ENCODE measurements at regions not wholly inside any gene's neighbourhood (a gene's known extent, or its start where the extent isn't known, plus 50 kb on each side); places are given as distances from the start of the nearest gene placed in this dataset.
A peak's percentile ranks its signal among the peaks of the same experiment; 100 is the strongest.

GRCh38 chr17:53270936-53271335 is 551.8 kb upstream of the KIF2B start:
- no peaks in the 10 kb centered on the region for H3K27me3 ChIP-seq (ENCODE audit: control insufficient read depth, insufficient read depth, low read length)
- DNase-seq (peak in 1 of 5 donors; percentile 1), FAIRE-seq (no peak)
- H3K4me3 ChIP-seq (ENCODE audit: low read length in 3 of 3) = no peak overlapping the region
- H3K4me1 ChIP-seq (ENCODE audit: control insufficient read depth in 2 of 3, insufficient read depth in 2 of 3, low read depth in 1 of 3, low read length in 3 of 3) = no peaks in the 10 kb centered on the region
- no peak overlapping the region for H3K27ac ChIP-seq (ENCODE audit: low read depth in 2 of 2, low read length in 2 of 2)
- H3K9me3 ChIP-seq (ENCODE audit: control insufficient read depth in 2 of 3, insufficient read depth in 1 of 3, low read length in 3 of 3) = no peaks in the 10 kb centered on the region
- H3K9ac ChIP-seq (ENCODE audit: low read length in 3 of 3) = no peak overlapping the region
- no peaks in the 10 kb centered on the region for H3K36me3 ChIP-seq (ENCODE audit: control insufficient read depth in 2 of 3, insufficient read depth in 3 of 3, low read length in 3 of 3)
- intact Hi-C loops (cut with DNase I) = no loop called here
- TF ChIP-seq, protein P1, sequence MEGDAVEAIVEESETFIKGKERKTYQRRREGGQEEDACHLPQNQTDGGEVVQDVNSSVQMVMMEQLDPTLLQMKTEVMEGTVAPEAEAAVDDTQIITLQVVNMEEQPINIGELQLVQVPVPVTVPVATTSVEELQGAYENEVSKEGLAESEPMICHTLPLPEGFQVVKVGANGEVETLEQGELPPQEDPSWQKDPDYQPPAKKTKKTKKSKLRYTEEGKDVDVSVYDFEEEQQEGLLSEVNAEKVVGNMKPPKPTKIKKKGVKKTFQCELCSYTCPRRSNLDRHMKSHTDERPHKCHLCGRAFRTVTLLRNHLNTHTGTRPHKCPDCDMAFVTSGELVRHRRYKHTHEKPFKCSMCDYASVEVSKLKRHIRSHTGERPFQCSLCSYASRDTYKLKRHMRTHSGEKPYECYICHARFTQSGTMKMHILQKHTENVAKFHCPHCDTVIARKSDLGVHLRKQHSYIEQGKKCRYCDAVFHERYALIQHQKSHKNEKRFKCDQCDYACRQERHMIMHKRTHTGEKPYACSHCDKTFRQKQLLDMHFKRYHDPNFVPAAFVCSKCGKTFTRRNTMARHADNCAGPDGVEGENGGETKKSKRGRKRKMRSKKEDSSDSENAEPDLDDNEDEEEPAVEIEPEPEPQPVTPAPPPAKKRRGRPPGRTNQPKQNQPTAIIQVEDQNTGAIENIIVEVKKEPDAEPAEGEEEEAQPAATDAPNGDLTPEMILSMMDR (IDR thresholded peaks at IDR 0.05; ENCODE audit: borderline replicate concordance, extremely low read depth, insufficient read depth) = no peak

GRCh38 chr17:53264730-53265129 is 558.0 kb upstream of the KIF2B start:
- H3K36me3 ChIP-seq (ENCODE audit: control insufficient read depth in 2 of 3, insufficient read depth in 3 of 3, low read length in 3 of 3) = no peaks in the 10 kb centered on the region
- no peak overlapping the region for H3K9ac ChIP-seq (ENCODE audit: low read length in 3 of 3)
- DNase-seq = no peak
- H3K4me3 ChIP-seq (ENCODE audit: low read length in 3 of 3) = no peak overlapping the region
- no peak for FAIRE-seq
- no peaks in the 10 kb centered on the region for H3K27me3 ChIP-seq (ENCODE audit: control insufficient read depth, insufficient read depth, low read length)
- intact Hi-C loops (cut with DNase I) = no loop called here
- H3K4me1 ChIP-seq (ENCODE audit: control insufficient read depth in 2 of 3, insufficient read depth in 2 of 3, low read depth in 1 of 3, low read length in 3 of 3) = no peaks in the 10 kb centered on the region
- no peaks in the 10 kb centered on the region for H3K9me3 ChIP-seq (ENCODE audit: control insufficient read depth in 2 of 3, insufficient read depth in 1 of 3, low read length in 3 of 3)
- TF ChIP-seq, protein P1 (IDR thresholded peaks at IDR 0.05; ENCODE audit: borderline replicate concordance, extremely low read depth, insufficient read depth) = no peak
- no peak overlapping the region for H3K27ac ChIP-seq (ENCODE audit: low read depth in 2 of 2, low read length in 2 of 2)

DNA sequence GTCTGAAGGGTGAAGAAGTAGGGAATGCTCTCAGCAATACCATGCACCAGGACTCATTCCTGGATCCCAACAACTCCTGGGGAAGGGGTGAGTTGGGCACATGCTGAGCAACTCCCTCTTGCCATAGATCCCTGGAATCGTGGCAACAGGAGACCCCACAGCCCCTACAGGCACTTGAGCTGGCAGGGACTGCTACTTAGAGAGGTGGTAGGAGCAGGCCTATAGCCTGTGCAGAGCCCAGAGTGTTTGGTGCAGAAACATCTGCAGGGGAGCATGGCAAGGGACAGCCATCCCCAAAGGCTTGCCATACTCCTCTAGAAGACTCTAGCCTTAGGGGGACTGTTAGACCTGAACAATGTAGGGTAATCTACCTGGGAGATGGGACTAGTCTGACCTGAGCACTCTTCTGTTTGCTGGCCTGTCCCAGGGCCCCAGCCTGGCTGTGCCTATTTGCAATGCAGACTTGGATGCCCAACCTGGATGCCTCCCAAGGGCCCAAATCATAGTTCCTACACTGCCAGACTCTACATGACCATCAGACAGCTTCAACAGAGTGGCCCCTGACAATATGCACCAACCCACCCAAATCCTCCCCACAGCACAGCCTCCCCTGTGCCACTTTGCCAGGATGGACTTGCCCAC is 568.6 kb upstream of the KIF2B start:
- Histone ChIP-seq H3K27ac (ENCODE audit: low read depth in 2 of 2, low read length in 2 of 2) (no peak overlapping the region), H3K36me3 (ENCODE audit: control insufficient read depth in 2 of 3, insufficient read depth in 3 of 3, low read length in 3 of 3) (no peaks in the 10 kb centered on the region), H3K27me3 (ENCODE audit: control insufficient read depth, insufficient read depth, low read length) (no peaks in the 10 kb centered on the region), H3K9me3 (ENCODE audit: control insufficient read depth in 2 of 3, insufficient read depth in 1 of 3, low read length in 3 of 3) (peaks cover 0 to 11% (median 0%) of the 10 kb centered on the region in 3 donors), H3K9ac (ENCODE audit: low read length in 3 of 3) (no peak overlapping the region), H3K4me1 (ENCODE audit: control insufficient read depth in 2 of 3, insufficient read depth in 2 of 3, low read depth in 1 of 3, low read length in 3 of 3) (no peaks in the 10 kb centered on the region), H3K4me3 (ENCODE audit: low read length in 3 of 3) (no peak overlapping the region)
- TF ChIP-seq, protein P1 (IDR thresholded peaks at IDR 0.05; ENCODE audit: borderline replicate concordance, extremely low read depth, insufficient read depth) = no peak
- intact Hi-C loops (cut with DNase I) = no loop called here
- no peak for FAIRE-seq
- peak in 1 of 5 donors; percentile 29 for DNase-seq

DNA sequence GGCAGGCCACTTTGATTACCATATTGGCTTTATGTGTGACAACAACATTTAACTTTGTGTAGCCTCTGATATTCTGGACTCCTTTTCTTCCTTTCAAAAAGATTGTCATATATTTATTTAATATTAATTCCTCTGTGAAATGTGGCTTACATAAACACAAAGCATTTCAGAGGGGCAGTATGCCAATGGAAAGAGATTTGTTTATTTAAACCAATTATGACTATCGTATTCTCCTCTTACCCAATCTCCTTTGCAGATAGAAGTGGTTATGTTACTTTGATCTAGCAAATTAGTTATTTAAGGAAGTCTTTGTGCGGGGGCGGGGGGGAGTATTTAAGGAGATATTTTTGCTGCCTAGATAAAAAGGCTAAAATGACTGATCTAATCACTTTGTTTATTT is 573.7 kb upstream of the KIF2B start:
- Histone ChIP-seq H3K9me3 (ENCODE audit: control insufficient read depth in 2 of 3, insufficient read depth in 1 of 3, low read length in 3 of 3) (no peaks in the 10 kb centered on the region), H3K4me3 (ENCODE audit: low read length in 3 of 3) (no peak overlapping the region), H3K9ac (ENCODE audit: low read length in 3 of 3) (no peak overlapping the region), H3K27me3 (ENCODE audit: control insufficient read depth, insufficient read depth, low read length) (no peaks in the 10 kb centered on the region), H3K36me3 (ENCODE audit: control insufficient read depth in 2 of 3, insufficient read depth in 3 of 3, low read length in 3 of 3) (no peaks in the 10 kb centered on the region), H3K27ac (ENCODE audit: low read depth in 2 of 2, low read length in 2 of 2) (no peak overlapping the region), H3K4me1 (ENCODE audit: control insufficient read depth in 2 of 3, insufficient read depth in 2 of 3, low read depth in 1 of 3, low read length in 3 of 3) (no peaks in the 10 kb centered on the region)
- intact Hi-C loops (cut with DNase I) = no loop called here
- DNase-seq (no peak), FAIRE-seq (no peak)
- TF ChIP-seq, protein P1 (IDR thresholded peaks at IDR 0.05; ENCODE audit: borderline replicate concordance, extremely low read depth, insufficient read depth) = no peak

Measured in kidney (tissue), 13 donors.